HG02588 (cell line): ENCODE measurements at regions not wholly inside any gene's neighbourhood (a gene's known extent, or its start where the extent isn't known, plus 50 kb on each side); places are given as distances from the start of the nearest gene placed in this dataset.
A peak's percentile ranks its signal among the peaks of the same experiment; 100 is the strongest.
"Not testable (repeated sequence)": the region's sequence is repeated elsewhere in the genome, so short reads cannot be mapped to it uniquely, and the experiment has no call there.

ENCODE experiments used
- ATAC-seq: cut with Tn5 transposase; IDR thresholded peaks from one replicate; pipeline ENCODE4 v1.9.1; 2021; ENCODE audit warnings: mild to moderate bottlenecking, moderate library complexity; ENCODE audit not compliant: unreplicated experiment

- no peak for ATAC-seq
Observed at GRCh38 chr10:28387140-28387539, 84.3 kb upstream of the MPP7 start.

- ATAC-seq, result no peak
Observed at GRCh38 chr10:28391283-28391682, 88.4 kb upstream of the MPP7 start.

- ATAC-seq, result peak; percentile 50
Observed at GRCh38 chr10:28393956-28394568, 91.2 kb upstream of the MPP7 start.

- ATAC-seq, result no peak
Observed at GRCh38 chr10:28396331-28396730, 93.5 kb upstream of the MPP7 start.

GRCh38 chr10:28397229-28397628 is 94.4 kb upstream of the MPP7 start:
- no peak for ATAC-seq

- no peak for ATAC-seq
Observed at GRCh38 chr10:28400176-28400575, 97.3 kb upstream of the MPP7 start.

- ATAC-seq, result no peak
Observed at GRCh38 chr10:28400681-28401080, 97.8 kb upstream of the MPP7 start.

GRCh38 chr10:28402611-28403073 is 99.8 kb upstream of the MPP7 start:
- ATAC-seq, result not testable (repeated sequence)

GRCh38 chr10:28403090-28403489 is 100.2 kb upstream of the MPP7 start:
- ATAC-seq, result no peak

GRCh38 chr10:28408237-28408777 is 105.4 kb upstream of the MPP7 start:
- ATAC-seq, result no peak

GRCh38 chr10:28410420-28411135 is 107.7 kb upstream of the MPP7 start:
- ATAC-seq, result no peak

GRCh38 chr10:28411136-28411460 is 108.2 kb upstream of the MPP7 start:
- no peak for ATAC-seq

- no peak for ATAC-seq
Observed at GRCh38 chr10:28411648-28412047, 108.8 kb upstream of the MPP7 start.

- no peak for ATAC-seq
Observed at GRCh38 chr10:28418069-28418468, 114.8 kb upstream of the WAC start.

GRCh38 chr10:28425422-28425821 is 107.5 kb upstream of the WAC start:
- no peak for ATAC-seq

GRCh38 chr10:28426392-28427159 is 106.3 kb upstream of the WAC start:
- no peak for ATAC-seq

- ATAC-seq, result no peak
Observed at GRCh38 chr10:28427376-28427775, 105.5 kb upstream of the WAC start.

- ATAC-seq, result no peak
Observed at GRCh38 chr10:28429045-28429444, 103.9 kb upstream of the WAC start.

GRCh38 chr10:28429573-28430216 is 103.2 kb upstream of the WAC start:
- ATAC-seq, result no peak

GRCh38 chr10:28431139-28431538 is 101.8 kb upstream of the WAC start:
- no peak for ATAC-seq

GRCh38 chr10:28432210-28432676 is 100.7 kb upstream of the WAC start:
- ATAC-seq, result peak; percentile 64
